CMK (cell line): ENCODE measurements at regions not wholly inside any gene's neighbourhood (a gene's known extent, or its start where the extent isn't known, plus 50 kb on each side); places are given as distances from the start of the nearest gene placed in this dataset.

ENCODE experiments used
- DNase-seq: peaks from one replicate; pipeline ENCODE4 v3.0.0-alpha.2; 2010; ENCODE audit warnings: low read depth

DNA sequence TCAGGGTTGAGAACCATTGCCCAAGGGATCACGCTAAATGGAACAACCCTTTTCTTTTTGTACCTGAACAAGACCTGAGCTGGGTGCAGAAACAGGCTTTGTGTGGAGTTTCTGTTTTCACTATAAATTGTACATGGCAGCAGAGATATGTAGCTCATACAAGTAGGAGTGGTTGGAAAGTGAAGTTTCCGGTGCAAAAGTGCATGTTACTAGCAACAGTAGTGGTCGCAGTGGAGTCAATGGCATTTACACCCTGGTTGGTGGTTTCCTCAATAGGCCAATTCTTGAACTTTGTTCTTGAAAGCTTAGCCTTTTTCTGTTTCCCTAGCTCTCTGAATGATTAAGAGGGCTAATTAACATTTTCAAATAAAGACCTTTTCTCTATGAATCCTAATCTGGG lies 170.7 kb downstream of the NEBL start:
- no peak for DNase-seq

DNA sequence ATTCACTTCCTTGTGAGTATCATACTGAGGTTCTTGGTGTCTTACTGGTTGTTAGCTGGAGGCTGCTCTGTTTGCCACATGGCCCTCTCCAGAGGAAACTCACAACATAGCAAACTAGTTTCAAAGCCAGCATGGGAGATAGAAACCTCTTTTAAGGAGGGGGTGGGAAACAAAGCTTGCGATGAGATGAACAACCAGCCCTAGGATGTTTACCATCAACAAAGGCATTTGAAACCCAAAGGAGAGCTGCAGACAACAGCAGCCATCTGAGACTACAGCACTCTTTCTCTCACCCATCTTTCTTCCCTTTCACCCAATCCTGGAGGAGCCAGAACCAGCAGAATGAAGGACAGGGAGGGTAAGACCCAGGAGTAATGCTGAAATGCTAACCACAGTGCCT lies 182.1 kb downstream of the NEBL start:
- DNase-seq = no peak

DNA sequence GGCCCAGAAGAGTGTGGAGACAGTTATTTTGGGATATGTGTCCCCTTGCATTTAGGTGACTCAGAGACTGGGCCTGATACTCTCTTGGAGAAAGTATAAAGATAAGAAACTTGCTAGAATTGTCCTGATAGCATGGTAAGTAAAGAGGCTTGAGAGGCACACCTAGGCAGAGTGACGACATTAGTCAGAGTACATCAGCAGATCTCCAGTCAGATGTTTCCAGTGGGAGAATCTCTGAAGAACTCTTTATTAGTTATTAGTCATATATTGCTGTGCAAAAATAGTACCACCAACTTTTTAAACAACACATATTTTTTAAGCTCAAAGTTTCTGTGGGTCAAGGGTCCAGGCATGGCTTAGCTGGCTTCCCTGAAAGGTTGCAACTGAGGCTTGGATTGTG lies 182.6 kb downstream of the NEBL start:
- no peak for DNase-seq

DNA sequence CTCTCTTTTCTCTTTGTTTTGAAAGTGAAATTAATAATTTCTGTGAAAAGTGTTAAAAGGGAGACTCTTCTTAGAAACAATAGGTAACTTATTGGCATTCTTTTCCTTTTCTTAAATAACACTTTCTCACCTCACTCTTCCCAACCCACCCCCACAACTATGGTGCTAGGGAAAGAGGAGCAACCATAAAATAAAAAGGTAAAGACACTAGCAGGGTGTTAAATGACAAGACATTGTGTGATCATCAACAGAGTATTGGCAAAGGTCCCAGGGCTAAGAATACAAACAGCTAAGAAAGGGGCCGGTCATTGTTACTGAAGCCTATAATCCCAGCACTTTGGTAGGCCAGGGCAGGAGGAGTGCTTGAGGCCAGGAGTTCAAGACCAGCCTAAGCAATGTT lies 183.7 kb downstream of the NEBL start:
- DNase-seq = no peak

DNA sequence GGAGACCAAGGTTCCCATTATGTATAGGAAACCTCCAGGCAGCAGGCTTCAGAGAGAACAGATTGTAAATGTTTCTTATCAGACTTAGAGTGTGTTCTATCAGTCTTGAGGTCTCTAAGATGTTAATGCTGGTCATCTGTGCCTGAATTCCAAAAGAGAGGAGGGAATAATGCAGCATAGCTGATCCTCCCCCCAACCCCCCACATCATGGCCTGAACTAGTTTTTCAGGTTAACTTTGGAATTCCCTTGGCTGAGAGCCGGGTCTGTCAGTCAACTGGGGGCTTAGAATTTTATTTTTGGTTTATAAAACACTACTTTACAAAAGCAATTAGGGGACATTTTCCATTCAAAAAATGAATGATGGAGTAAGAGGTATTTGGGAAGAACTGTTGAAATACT lies 184.3 kb downstream of the NEBL start:
- DNase-seq = no peak

DNA sequence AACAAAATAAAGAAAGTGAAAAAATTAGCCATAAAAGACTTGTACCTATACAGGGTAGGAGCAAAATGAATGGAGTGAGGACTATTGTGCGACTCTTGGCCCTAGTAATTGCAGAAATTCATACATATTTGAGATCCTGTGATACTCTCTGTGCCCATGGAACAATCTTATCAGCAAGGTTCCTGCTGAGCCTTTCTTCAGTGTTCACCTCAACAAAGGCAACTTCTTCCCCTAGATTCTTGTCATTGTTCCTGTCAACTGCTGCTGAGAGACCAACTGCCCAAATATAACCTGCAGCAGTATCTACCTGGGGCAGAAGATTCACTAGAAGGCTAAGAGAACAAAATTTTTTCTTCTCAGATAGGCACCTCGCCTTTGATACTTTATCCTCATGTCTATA lies 187.4 kb downstream of the NEBL start:
- DNase-seq = no peak

DNA sequence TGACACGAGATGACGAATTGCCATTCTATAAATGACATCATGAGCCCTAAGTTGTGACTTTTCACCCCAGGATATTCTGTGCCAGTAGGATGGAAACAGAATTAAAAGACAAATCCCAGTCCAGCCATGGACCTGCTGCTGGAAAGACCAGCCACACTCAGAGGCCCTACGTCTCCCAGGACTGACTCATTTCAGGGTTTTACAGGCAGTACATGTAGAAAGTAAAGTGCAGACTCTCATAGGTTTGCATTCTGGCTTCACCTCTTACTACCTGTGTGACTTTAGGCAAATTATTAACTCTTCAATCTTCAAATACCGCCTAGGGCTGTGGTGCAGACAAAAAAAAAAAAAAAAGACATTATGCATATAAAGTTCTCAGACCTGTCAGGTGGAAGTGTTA lies 188.8 kb downstream of the NEBL start:
- DNase-seq = no peak

DNA sequence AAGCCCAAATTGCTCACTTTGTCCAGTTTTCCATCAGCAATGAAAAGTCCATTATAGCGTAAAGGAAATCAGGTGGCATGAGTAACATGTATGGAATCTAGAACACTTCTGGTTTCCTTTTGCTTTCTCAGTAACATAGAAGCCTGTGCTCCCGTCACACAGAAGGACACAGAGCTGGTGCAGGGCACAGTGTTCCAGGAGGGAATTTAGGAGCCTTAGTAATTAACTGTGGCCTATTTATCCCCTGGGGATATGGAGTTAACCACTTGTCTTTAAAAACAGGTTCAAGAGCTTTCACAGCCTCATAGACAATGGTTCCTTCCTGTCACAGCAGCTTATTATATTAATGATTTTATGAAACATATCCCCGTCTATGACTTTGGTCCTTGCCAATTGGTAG lies 189.9 kb downstream of the NEBL start:
- DNase-seq = no peak

DNA sequence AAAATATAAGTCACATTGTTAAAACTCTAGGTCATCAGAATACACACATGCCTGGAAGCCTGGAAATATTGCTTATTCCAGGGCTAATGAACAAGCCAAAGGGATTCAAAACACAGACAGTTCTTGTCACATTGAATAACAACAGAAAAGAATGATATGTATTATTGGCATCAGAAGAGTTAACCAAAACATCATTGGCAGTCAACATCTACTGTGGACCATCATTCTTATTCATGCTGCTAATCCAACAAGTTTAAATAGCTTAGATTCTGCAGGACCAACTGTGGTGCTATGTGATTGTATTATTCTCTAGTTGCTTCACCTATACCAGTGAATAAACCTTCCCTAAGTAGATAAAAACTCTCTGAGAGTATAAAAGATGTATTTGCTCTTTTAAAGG lies 198.3 kb downstream of the NEBL start:
- no peak for DNase-seq

DNA sequence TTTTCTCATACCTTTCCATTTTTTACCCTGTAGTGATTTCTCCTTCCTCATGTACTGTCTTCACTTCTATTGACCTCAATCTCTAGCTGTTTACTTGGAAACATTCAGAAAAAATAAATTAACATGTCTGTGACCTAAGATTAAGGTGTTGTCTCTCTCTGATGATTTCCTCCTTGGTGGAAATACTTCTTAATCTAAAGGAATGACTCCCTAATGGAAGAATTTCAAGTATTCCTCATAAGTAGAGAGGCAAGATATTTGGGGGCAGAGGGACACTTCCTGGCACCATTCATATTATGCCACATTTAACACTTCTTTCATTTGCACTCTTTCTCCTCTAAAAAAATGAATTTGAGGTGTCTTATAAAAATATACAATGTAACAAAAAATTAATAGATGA lies 202.8 kb downstream of the NEBL start:
- DNase-seq = no peak

DNA sequence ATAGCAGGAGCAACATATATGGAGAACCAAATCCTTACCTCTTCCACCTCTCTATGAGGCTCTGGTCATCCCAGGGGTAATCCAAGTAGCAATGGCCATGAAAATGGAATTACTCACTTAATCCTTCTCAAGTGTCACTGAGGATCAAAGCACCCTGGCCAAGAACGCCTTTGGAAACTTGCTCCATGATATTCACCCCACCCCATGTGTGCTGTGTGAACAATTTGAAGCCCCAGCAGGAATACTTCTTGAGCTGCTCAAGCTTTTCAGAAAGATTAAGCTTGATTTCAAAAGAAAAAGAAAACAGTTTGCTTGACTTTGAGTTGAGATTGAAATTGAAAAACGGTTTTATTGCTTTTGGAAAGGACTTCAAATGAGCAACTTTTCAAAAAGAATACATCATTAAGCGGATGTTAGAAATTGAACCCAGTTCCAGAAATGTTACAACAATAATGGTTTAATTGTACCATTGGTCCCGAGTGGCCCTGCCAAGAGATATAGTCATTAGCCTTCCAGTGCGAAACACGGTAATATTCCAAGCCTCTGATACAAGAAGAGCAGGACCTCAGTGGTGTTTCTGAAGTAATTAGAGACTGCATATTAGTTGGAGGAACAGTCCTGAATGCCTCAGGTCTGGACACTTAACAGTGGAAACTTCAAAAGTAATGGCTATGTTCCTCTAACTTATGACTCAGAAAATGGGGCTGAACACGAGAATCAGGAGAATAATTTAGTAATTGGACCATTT lies 208.1 kb downstream of the NEBL start:
- no peak for DNase-seq

DNA sequence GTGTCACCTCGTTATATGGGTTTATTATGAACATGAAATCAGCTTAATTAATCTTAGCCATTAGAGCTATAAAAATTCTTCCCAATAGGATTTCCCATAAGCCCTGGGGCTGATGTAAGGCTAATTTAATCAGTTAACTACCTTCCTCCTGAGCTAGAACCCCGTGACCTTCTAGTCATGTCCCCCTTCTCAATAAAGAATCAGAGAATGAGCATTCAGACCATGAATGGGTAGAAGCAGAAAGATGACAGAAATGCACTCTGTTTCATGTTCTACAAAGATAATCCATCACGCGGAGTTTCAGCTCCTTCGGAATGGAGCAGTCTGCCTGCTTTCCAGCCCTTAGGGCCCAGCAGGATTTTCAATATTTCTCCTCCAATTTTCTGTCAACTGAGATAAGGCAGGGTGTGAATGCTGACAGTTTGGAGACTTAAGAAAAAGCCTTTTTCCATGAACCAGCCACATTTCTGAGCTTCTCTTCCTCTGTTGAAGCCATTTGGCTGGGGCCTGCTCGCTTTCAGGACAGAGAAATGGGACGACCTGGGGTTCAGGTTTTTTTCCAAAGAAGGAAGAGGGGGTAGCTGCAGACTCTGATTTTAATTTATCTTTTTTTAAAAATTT lies 211.0 kb downstream of the NEBL start:
- no peak for DNase-seq

DNA sequence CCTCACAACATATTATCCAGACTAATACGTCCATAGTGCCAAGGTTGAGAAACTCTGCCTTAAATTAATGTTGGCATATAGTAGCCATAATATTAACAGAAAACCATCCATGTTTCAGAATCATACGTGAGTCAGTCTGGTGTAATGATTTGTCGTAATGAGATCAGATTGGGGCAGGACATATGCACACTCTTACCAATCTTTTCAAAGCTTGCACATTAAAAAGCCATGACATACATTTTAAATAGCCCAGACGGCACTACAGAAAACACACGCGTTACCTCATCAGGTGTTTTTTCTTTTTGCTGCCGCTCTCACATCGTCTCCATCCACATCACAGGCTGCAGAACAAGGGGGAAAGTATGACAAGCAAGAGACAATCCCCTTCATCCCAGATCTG lies 211.6 kb downstream of the NEBL start:
- DNase-seq = no peak

DNA sequence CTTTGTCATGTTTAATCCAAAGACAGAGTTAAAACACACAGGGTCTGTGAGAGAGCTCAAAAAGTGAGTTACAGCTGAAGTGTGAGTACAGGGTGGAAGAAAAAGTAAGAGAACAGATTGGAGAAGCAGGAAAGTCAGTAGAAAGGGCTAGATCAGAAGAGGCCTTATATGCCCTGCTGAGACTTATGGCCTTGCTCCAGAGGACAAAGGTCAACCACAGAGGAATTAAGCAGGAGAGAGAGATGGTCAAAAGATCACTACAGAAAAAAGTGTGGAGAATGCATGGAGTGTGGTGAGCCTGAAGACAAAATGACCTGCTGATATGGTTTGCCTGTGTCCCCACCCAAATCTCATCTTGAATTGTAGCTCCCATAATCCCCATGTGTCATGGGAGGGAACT lies 213.8 kb downstream of the NEBL start:
- DNase-seq = no peak

DNA sequence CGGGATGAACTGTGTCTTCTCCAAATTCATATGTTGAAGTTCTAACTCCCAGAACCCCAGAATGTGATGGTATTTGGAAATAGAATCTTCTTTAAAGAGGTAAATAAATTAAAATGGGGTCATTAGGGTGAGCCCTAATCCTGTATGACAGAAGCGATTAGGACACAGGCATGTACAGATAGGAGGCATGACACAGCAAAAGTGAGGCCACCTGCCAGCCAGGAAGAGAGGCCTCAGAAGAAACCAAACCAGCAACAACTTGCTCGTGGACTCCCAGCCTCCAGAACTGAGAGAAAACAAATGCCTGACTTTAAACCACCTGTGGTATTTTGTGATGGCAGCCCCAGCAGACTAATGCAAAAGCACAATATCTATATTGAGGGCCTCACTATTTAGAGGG lies 214.3 kb downstream of the NEBL start:
- no peak for DNase-seq

DNA sequence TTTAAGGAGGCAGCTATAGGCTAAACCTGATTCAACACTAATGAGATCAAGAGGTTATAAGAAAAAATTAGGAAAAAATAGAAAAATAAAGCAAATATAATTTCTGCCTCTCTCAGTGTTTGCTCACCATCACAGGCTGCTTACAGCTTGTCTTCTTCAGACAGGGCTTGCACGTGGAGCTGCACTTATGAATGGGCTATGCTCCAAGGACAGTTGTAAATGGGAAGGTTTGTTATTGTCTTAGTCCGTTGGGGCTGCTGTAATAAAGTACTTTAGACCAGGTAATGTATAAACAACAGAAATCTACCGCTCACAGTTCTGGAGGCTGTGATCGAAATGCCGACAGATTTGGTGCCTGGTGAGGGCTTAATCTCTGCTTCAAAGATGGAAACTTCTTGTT lies 219.8 kb downstream of the NEBL start:
- DNase-seq = no peak

DNA sequence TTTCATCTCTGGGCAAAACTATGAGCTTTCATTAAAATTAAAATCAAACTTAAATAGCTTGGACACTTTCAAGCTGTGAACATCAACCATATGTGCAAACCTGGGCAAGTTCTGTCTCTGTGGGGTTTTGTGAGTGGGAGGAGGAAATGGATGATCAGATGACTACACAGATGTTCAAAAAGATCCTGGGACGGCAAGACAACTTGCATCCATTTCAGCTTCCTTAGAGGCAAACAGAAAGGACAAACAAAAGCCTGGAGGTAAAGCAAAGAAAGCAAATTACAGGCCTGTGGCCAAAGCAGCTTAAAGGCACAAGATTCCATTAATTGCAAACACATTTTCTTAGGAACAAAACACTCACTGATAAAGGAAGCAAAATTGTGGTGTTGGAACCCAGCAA lies 222.2 kb downstream of the NEBL start:
- no peak for DNase-seq

DNA sequence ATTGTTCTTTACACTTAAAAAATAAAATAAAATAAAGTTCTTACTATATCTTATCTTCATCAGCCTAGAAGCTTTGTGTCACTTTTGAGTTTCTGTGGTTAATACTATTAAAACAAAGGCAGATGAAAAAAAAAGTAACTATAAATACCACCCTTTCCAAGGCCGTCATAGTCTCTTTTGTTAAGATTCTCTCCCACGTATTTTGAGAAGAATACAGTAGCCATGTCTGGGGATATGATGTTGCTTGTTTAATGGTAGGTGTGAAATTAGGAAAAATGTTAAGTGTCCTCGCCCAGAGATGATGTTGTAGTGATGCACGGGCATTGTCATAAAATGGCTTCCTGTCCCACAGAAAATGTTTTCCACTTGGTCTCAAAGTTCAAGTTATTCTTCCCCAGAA lies 223.9 kb downstream of the NEBL start:
- no peak for DNase-seq

DNA sequence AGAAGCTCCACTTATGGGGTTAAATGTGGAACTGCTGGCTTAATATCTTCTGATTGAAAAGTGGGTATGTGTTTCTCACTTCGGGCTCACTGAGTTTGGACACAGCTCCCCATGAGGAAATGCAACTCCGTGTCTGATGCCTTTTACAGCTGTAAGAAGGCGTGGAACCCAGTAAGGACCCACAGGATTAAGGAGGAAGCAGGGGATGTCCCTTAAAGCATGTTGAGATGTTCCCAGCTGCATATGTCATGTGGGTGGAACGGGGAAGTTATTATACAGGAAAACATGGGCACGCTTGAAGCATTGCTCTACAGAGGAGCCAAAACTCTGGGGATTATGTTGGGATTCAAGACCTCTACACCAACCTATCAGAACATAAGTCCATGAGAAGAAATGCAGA lies 224.4 kb downstream of the NEBL start:
- no peak for DNase-seq

DNA sequence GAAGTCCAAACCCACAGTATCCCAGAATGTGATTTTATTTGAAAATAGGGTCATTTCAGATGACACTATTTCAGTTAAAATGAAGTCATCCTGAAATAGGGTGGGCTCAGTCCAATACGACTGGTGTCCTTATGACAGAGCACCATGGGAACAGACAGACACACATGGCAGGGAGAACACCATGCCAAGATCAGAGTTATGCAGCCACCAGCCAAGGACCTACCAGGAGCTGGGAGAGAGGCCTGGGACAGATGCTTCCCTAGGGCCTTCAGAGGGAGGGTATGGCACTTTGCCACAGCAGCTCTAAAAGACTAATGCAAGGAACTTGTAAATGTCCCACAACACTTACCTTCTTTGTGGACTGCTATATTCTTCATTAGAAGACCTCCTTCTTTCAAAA lies 226.5 kb downstream of the NEBL start:
- DNase-seq = no peak

DNA sequence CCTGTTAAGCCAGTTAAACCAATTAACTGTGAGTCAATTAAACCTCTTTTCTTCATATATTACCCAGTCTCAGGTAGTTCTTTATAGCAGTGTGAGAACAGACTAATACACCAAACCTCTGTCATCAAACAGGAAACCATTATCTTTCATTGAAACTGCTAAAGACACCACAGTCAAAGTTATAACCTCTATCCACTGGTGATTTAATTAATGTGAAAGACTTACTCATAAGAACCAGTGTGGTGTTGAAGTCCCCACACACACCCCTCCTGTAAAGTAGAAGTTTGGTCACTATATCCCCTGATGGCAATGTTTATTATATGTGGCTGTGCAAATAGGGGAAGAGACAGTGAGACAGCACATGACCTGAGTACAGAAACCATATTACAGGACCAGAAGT lies 228.1 kb downstream of the NEBL start:
- DNase-seq = no peak

DNA sequence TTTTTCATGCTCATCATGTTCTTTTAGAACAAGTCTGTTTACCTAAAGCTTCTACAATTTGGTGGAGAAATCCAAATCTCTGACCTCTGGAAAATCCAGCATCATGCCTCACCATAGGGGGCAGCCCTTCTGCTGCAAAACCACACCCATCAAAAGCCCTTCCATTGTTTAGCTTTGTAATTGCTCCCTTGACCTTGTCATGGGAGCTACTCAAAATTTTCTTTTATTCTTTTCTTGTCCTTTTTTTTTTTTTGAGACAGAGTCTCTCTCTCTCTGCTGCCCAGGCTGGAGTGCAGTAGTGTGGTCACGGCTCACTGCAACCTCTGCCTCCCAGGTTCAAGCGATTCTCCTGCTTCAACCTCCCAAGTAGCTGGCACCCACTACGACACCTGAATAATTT lies 234.4 kb downstream of the NEBL start:
- DNase-seq = no peak

DNA sequence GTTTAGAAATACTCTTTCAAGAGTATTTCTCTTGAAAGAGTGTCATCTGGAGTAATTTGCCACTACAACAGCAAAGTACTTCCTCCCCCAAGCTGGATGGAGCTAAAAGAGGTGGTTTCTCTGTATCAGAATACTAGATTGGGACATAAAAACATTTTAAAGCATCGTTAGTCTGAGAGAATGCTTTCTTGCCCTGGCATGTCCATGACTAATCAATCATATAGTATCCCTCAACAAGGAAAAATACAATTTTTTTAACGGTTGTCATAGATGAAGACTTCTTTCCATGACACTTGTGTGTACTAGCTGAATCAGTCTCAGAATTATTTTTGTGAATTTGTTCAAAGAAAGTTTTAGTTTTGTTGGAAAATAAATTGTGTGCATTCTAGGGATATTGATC lies 237.9 kb downstream of the NEBL start:
- DNase-seq = no peak

DNA sequence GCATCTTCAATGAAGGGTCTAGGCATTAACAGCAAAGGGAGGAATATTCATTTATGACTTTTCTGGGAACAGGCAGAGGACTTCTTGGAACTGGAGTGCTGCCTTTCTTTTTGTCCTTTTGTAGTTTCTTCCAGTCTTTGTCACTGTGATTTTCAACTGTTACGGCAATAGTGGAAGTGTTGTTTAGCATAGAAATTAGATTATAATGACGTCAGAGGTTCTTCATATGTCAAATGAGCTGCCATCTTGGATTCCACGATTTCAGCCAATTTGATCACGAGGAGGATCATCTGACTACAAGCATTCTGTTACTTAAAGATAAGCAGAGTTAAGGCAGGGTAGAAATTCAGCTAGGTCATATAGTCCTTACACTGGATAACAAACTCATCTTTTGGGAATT lies 239.0 kb downstream of the NEBL start:
- DNase-seq = no peak
